Body of pancreas (tissue), 4 donors: ENCODE measurements at regions not wholly inside any gene's neighbourhood (a gene's known extent, or its start where the extent isn't known, plus 50 kb on each side); places are given as distances from the start of the nearest gene placed in this dataset.

ENCODE experiments used
- ATAC-seq: fragments of 150-250 bp; one replicate; pipeline ENCODE4 v1.9.1; 2016
- DNase-seq, 4 donors: peaks; one replicate each; pipeline ENCODE4 v3.0.0-alpha.2; 2019
- H3K27ac ChIP-seq, 4 donors: fragments of 200-600 bp; sonication (generic); 1 replicate in 3 of 4; 2 replicates in 1 of 4; pipeline versions ENCODE4 v1.5.1 to v1.6.1; 2016 to 2019; ENCODE audit warnings: mild to moderate bottlenecking in 1 of 4, mixed read lengths in 1 of 4, moderate library complexity in 1 of 4
- H3K27me3 ChIP-seq, 2 donors: fragments of 200-600 bp; sonication (generic); one replicate each; pipeline ENCODE4 v1.6.0; 2016; ENCODE audit warnings: mild to moderate bottlenecking in 1 of 2
- H3K36me3 ChIP-seq, 2 donors: fragments of 200-600 bp; sonication (generic); replicated peaks in 1 of 2; 2 replicates each; pipeline ENCODE4 v1.5.1; 2016; ENCODE audit warnings: low read depth in 2 of 2; ENCODE audit not compliant: insufficient read depth in 1 of 2
- H3K4me1 ChIP-seq: fragments of 200-600 bp; sonication (generic); one replicate; pipeline ENCODE4 v1.6.0; 2016
- H3K4me3 ChIP-seq, 2 donors: fragments of 200-600 bp; sonication (generic); 1 replicate in 1 of 2; 2 replicates in 1 of 2; pipeline ENCODE4 v1.5.1; 2016 to 2019
- H3K9me3 ChIP-seq, 3 donors: fragments of 200-600 bp; sonication (generic); 1 replicate in 2 of 3; 2 replicates in 1 of 3; pipeline ENCODE4 v1.5.1; 2016
- CTCF ChIP-seq, 7 experiments: fragments of 450-650 bp in 4 of 7; fragments of 200-600 bp in 3 of 7; sonication (generic) in 3 of 7; IDR thresholded peaks; one replicate each; pipeline ENCODE4 v1.5.1; 2016 to 2019; ENCODE audit warnings: antibody characterized with exemption in 7 of 7
- POLR2A ChIP-seq, 3 donors: fragments of 450-650 bp; IDR thresholded peaks; one replicate each; pipeline ENCODE4 v1.6.1; 2016; ENCODE audit warnings: antibody characterized with exemption in 3 of 3, mild to moderate bottlenecking in 2 of 3
- WGBS, 2 donors: methylation state at CpG; one replicate each; pipeline ENCODE4 v1.1.5; 2017; 5-methylcytosine and 5-hydroxymethylcytosine counted together
- intact Hi-C: fragments of 100-400 bp; cut with DNase I; formaldehyde crosslinking; loops from one replicate; pipeline ENCODE4 v1.15.1; 2023

GRCh38 chr10:120308589-120308988 is 148.4 kb upstream of the PLPP4 start:
- no peak for ATAC-seq
- intact Hi-C loops, result no loop called here

GRCh38 chr10:120313715-120314114 is 143.3 kb upstream of the PLPP4 start:
- Histone ChIP-seq H3K4me1 (no peaks in the 10 kb centered on the region), H3K4me3 (no peak overlapping the region), H3K36me3 (no peaks in the 10 kb centered on the region), H3K27ac (no peak overlapping the region), H3K9me3 (no peaks in the 10 kb centered on the region), H3K27me3 (no peaks in the 10 kb centered on the region)
- WGBS, 2 donors, result 84% methylated on average over 2 of the region's 2 CpGs
- ATAC-seq (no peak), DNase-seq (no peak)
- no peak for TF ChIP-seq CTCF (IDR thresholded peaks at IDR 0.05)
- TF ChIP-seq POLR2A (IDR thresholded peaks at IDR 0.05), result no peak
- intact Hi-C loops, result no loop called here

More at GRCh38 chr10:120308589-120308988, 148.4 kb upstream of the PLPP4 start:
- WGBS, 2 donors, result 77 to 82% methylated on average over 3 of the region's 3 CpGs
- no peak for DNase-seq
- no peaks in the 10 kb centered on the region for H3K36me3 ChIP-seq
- no peak overlapping the region for H3K27ac ChIP-seq
- no peaks in the 10 kb centered on the region for H3K27me3 ChIP-seq
- H3K4me1 ChIP-seq, result no peaks in the 10 kb centered on the region
- TF ChIP-seq POLR2A (IDR thresholded peaks at IDR 0.05), result no peak
- no peak for TF ChIP-seq CTCF (IDR thresholded peaks at IDR 0.05)
- H3K4me3 ChIP-seq, result no peak overlapping the region
- H3K9me3 ChIP-seq, result no peaks in the 10 kb centered on the region

DNA sequence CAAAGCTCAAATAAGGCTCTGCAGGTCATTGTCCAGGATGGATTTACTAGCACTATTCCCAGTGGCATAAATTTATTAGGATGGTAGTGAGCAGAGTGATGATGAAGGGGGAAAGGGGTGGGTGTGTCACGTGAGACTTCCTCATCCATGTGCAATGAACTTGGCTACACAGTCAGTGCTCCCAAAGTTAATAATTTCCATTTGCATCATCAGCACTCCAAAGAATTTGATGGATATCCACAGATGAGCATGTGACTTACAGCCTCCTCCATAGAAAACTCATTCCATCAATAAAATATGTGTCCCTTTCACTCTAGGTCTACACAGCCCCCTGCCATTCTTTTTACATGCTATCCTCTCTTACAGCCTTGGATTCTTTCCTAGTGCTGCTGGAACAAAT is 142.6 kb upstream of the PLPP4 start:
- no peak overlapping the region for H3K27ac ChIP-seq
- no peaks in the 10 kb centered on the region for H3K9me3 ChIP-seq
- no peaks in the 10 kb centered on the region for H3K4me1 ChIP-seq
- no peaks in the 10 kb centered on the region for H3K36me3 ChIP-seq
- ATAC-seq (no peak), DNase-seq (no peak)
- intact Hi-C loops, result no loop called here
- no peaks in the 10 kb centered on the region for H3K27me3 ChIP-seq
- 54 to 81% methylated on average over 1 of the region's 1 CpG for WGBS, 2 donors
- H3K4me3 ChIP-seq, result no peak overlapping the region
- no peak for TF ChIP-seq CTCF (IDR thresholded peaks at IDR 0.05)
- no peak for TF ChIP-seq POLR2A (IDR thresholded peaks at IDR 0.05)

GRCh38 chr10:120318862-120319261 is 138.2 kb upstream of the PLPP4 start:
- H3K27ac ChIP-seq, result no peak overlapping the region
- intact Hi-C loops, result no loop called here
- TF ChIP-seq POLR2A (IDR thresholded peaks at IDR 0.05) (no peak), CTCF (IDR thresholded peaks at IDR 0.05) (no peak)

GRCh38 chr10:120327675-120328074 is 129.4 kb upstream of the PLPP4 start:
- no peak for ATAC-seq
- Histone ChIP-seq H3K9me3 (no peaks in the 10 kb centered on the region), H3K36me3 (no peaks in the 10 kb centered on the region), H3K27me3 (no peaks in the 10 kb centered on the region), H3K27ac (no peak overlapping the region), H3K4me1 (no peaks in the 10 kb centered on the region), H3K4me3 (no peak overlapping the region)
- no peak for TF ChIP-seq CTCF (IDR thresholded peaks at IDR 0.05)
- no peak for TF ChIP-seq POLR2A (IDR thresholded peaks at IDR 0.05)
- intact Hi-C loops, result no loop called here
- WGBS, 2 donors, result 26 to 46% methylated on average over 3 of the region's 3 CpGs
- DNase-seq, result no peak

More at GRCh38 chr10:120318862-120319261, 138.2 kb upstream of the PLPP4 start:
- Histone ChIP-seq H3K36me3 (no peaks in the 10 kb centered on the region), H3K9me3 (no peaks in the 10 kb centered on the region), H3K4me3 (no peak overlapping the region), H3K4me1 (no peaks in the 10 kb centered on the region), H3K27me3 (no peaks in the 10 kb centered on the region)
- DNase-seq (no peak), ATAC-seq (no peak)
- WGBS, 2 donors, result 77 to 95% methylated on average over 3 of the region's 3 CpGs
